ENCODE measurements at regions not wholly inside any gene's neighbourhood (a gene's known extent, or its start where the extent isn't known, plus 50 kb on each side); places are given as distances from the start of the nearest gene placed in this dataset.

GRCh38 chr6:118761645-118762044 is 110.3 kb upstream of the CEP85L start:
- DNase-seq, result no peak

GRCh38 chr6:118758946-118759345 is 107.6 kb upstream of the CEP85L start:
- DNase-seq, result no peak

- no peak for DNase-seq
Observed at GRCh38 chr6:118755941-118756646, 104.7 kb upstream of the CEP85L start.

- no peak for DNase-seq
Observed at GRCh38 chr6:118752803-118753202, 101.4 kb upstream of the CEP85L start.

GRCh38 chr6:118751072-118751471 is 99.7 kb upstream of the CEP85L start:
- no peak for DNase-seq

GRCh38 chr6:118750143-118750542 is 98.8 kb upstream of the CEP85L start:
- DNase-seq, result no peak

GRCh38 chr6:118748311-118749062 is 97.1 kb upstream of the CEP85L start:
- DNase-seq, result no peak

- DNase-seq, result no peak
Observed at GRCh38 chr6:118746825-118747174, 95.4 kb upstream of the CEP85L start.

- DNase-seq, result no peak
Observed at GRCh38 chr6:118746145-118746824, 94.9 kb upstream of the CEP85L start.

- no peak for DNase-seq
Observed at GRCh38 chr6:118745156-118745555, 93.8 kb upstream of the CEP85L start.

GRCh38 chr6:118744261-118744941 is 93.0 kb upstream of the CEP85L start:
- no peak for DNase-seq

GRCh38 chr6:118743746-118744145 is 92.4 kb upstream of the CEP85L start:
- no peak for DNase-seq

- no peak for DNase-seq
Observed at GRCh38 chr6:118740372-118740771, 89.0 kb upstream of the CEP85L start.

GRCh38 chr6:118739696-118740353 is 88.4 kb upstream of the CEP85L start:
- no peak for DNase-seq

GRCh38 chr6:118736440-118736839 is 85.0 kb upstream of the CEP85L start:
- DNase-seq, result no peak

GRCh38 chr6:118735320-118735719 is 83.9 kb upstream of the CEP85L start:
- no peak for DNase-seq

GRCh38 chr6:118725944-118726343 is 74.6 kb upstream of the CEP85L start:
- DNase-seq, result peak; percentile 76 to 78

GRCh38 chr6:118724211-118724610 is 72.8 kb upstream of the CEP85L start:
- DNase-seq, result no peak

- no peak for DNase-seq
Observed at GRCh38 chr6:118722829-118723813, 71.7 kb upstream of the CEP85L start.

- no peak for DNase-seq
Observed at GRCh38 chr6:118720125-118720473, 68.7 kb upstream of the CEP85L start.

- no peak for DNase-seq
Observed at GRCh38 chr6:118719351-118720124, 68.1 kb upstream of the CEP85L start.

Data from activated CD4-positive, alpha-beta T cell treated with anti-CD3 and anti-CD28 coated beads, Interleukin-2, amount 50 U/mL, for 4 hours (primary cell).